Peyer's patch (tissue), 4 donors: ENCODE measurements at regions not wholly inside any gene's neighbourhood (a gene's known extent, or its start where the extent isn't known, plus 50 kb on each side); places are given as distances from the start of the nearest gene placed in this dataset.

Experiments
- DNase-seq, 3 donors: peaks; one replicate each; pipeline ENCODE4 v3.0.0-alpha.2; 2017 to 2019
- H3K27ac ChIP-seq, 4 donors: fragments of 200-600 bp; sonication (generic); one replicate each; pipeline ENCODE4 v1.5.1; 2016 to 2019
- H3K27me3 ChIP-seq, 2 donors: fragments of 200-600 bp; sonication (generic); one replicate each; pipeline ENCODE4 v1.5.1; 2019
- H3K36me3 ChIP-seq, 3 donors: fragments of 200-600 bp; sonication (generic); one replicate each; pipeline ENCODE4 v1.5.1; 2016 to 2019
- H3K4me1 ChIP-seq, 4 donors: fragments of 200-600 bp; sonication (generic); one replicate each; pipeline ENCODE4 v1.5.1; 2016 to 2019
- H3K4me3 ChIP-seq, 4 donors: fragments of 200-600 bp; sonication (generic); 1 replicate in 3 of 4; 2 replicates in 1 of 4; pipeline ENCODE4 v1.5.1; 2016 to 2019; ENCODE audit warnings: mild to moderate bottlenecking in 1 of 4
- H3K9me3 ChIP-seq, 4 donors: fragments of 200-600 bp; sonication (generic); one replicate each; pipeline ENCODE4 v1.5.1; 2016 to 2019; ENCODE audit warnings: mild to moderate bottlenecking in 1 of 4
- CTCF ChIP-seq, 6 experiments: fragments of 450-650 bp in 4 of 6; fragments of 200-600 bp in 2 of 6; sonication (generic) in 1 of 6; IDR thresholded peaks; one replicate each; pipeline ENCODE4 v1.5.1; 2017 to 2019; ENCODE audit warnings: antibody characterized with exemption in 6 of 6, mild to moderate bottlenecking in 3 of 6, moderate library complexity in 1 of 6
- POLR2A ChIP-seq, 2 donors: fragments of 450-650 bp; IDR thresholded peaks; one replicate each; pipeline ENCODE4 v1.5.1; 2017; ENCODE audit warnings: antibody characterized with exemption in 2 of 2, mild to moderate bottlenecking in 2 of 2, moderate library complexity in 2 of 2

- Histone ChIP-seq H3K4me1 (no peaks in the 10 kb centered on the region), H3K9me3 (no peaks in the 10 kb centered on the region), H3K27ac (no peak overlapping the region), H3K27me3 (no peaks in the 10 kb centered on the region), H3K36me3 (no peaks in the 10 kb centered on the region), H3K4me3 (no peak overlapping the region)
- TF ChIP-seq POLR2A (IDR thresholded peaks at IDR 0.05), result no peak
- TF ChIP-seq CTCF (IDR thresholded peaks at IDR 0.05), result no peak
- no peak for DNase-seq
Measured at GRCh38 chr5:10173716-10174115, 76.0 kb downstream of the ATPSCKMT start.

- H3K9me3 ChIP-seq, result no peaks in the 10 kb centered on the region
- no peaks in the 10 kb centered on the region for H3K4me1 ChIP-seq
- no peaks in the 10 kb centered on the region for H3K36me3 ChIP-seq
- DNase-seq, result no peak
- H3K27ac ChIP-seq, result no peak overlapping the region
- H3K4me3 ChIP-seq, result no peak overlapping the region
- TF ChIP-seq POLR2A (IDR thresholded peaks at IDR 0.05) (no peak), CTCF (IDR thresholded peaks at IDR 0.05) (no peak)
- H3K27me3 ChIP-seq, result no peaks in the 10 kb centered on the region
Measured at GRCh38 chr5:10172247-10172646, 77.4 kb downstream of the ATPSCKMT start.

- no peaks in the 10 kb centered on the region for H3K9me3 ChIP-seq
- no peaks in the 10 kb centered on the region for H3K4me1 ChIP-seq
- no peak for DNase-seq
- TF ChIP-seq CTCF (IDR thresholded peaks at IDR 0.05) (no peak), POLR2A (IDR thresholded peaks at IDR 0.05) (no peak)
- H3K27ac ChIP-seq, result no peak overlapping the region
- H3K27me3 ChIP-seq, result no peaks in the 10 kb centered on the region
- H3K36me3 ChIP-seq, result no peaks in the 10 kb centered on the region
- H3K4me3 ChIP-seq, result no peak overlapping the region
Measured at GRCh38 chr5:10169359-10169758, 80.3 kb downstream of the ATPSCKMT start.

GRCh38 chr5:10168254-10168653, 81.4 kb downstream of the ATPSCKMT start:
- Histone ChIP-seq H3K9me3 (no peaks in the 10 kb centered on the region), H3K4me1 (no peaks in the 10 kb centered on the region), H3K27ac (no peak overlapping the region), H3K36me3 (no peaks in the 10 kb centered on the region), H3K27me3 (no peaks in the 10 kb centered on the region), H3K4me3 (no peak overlapping the region)
- no peak for TF ChIP-seq POLR2A (IDR thresholded peaks at IDR 0.05)
- TF ChIP-seq CTCF (IDR thresholded peaks at IDR 0.05), result no peak
- DNase-seq, result no peak

- Histone ChIP-seq H3K36me3 (no peaks in the 10 kb centered on the region), H3K4me1 (no peaks in the 10 kb centered on the region), H3K27ac (no peak overlapping the region), H3K27me3 (no peaks in the 10 kb centered on the region), H3K9me3 (no peaks in the 10 kb centered on the region), H3K4me3 (no peak overlapping the region)
- no peak for DNase-seq
- TF ChIP-seq CTCF (IDR thresholded peaks at IDR 0.05), result no peak
- no peak for TF ChIP-seq POLR2A (IDR thresholded peaks at IDR 0.05)
Measured at GRCh38 chr5:10167806-10168205, 81.9 kb downstream of the ATPSCKMT start.

GRCh38 chr5:10166392-10166791, 83.3 kb downstream of the ATPSCKMT start:
- TF ChIP-seq CTCF (IDR thresholded peaks at IDR 0.05) (no peak), POLR2A (IDR thresholded peaks at IDR 0.05) (no peak)
- Histone ChIP-seq H3K27ac (no peak overlapping the region), H3K4me1 (no peaks in the 10 kb centered on the region), H3K4me3 (no peak overlapping the region), H3K27me3 (no peaks in the 10 kb centered on the region), H3K36me3 (no peaks in the 10 kb centered on the region), H3K9me3 (no peaks in the 10 kb centered on the region)
- no peak for DNase-seq
